Stromal cell of bone marrow (primary cell): ENCODE measurements at regions not wholly inside any gene's neighbourhood (a gene's known extent, or its start where the extent isn't known, plus 50 kb on each side); places are given as distances from the start of the nearest gene placed in this dataset.

Source experiments
- DNase-seq: peaks from one replicate; pipeline ENCODE4 v3.0.0-alpha.2; 2012; ENCODE audit warnings: low read depth

- no peak for DNase-seq
Observed at GRCh38 chr15:93640411-93640962, 551.5 kb upstream of the RGMA start.

GRCh38 chr15:93631958-93632618, 543.1 kb upstream of the RGMA start:
- no peak for DNase-seq

GRCh38 chr15:93619597-93619996, 530.6 kb upstream of the RGMA start:
- DNase-seq: no peak

GRCh38 chr15:93617443-93617842, 528.4 kb upstream of the RGMA start:
- no peak for DNase-seq

- DNase-seq: no peak
Observed at GRCh38 chr15:93614386-93615104, 525.5 kb upstream of the RGMA start.

- no peak for DNase-seq
Observed at GRCh38 chr15:93613386-93613785, 524.4 kb upstream of the RGMA start.

- DNase-seq: no peak
Observed at GRCh38 chr15:93612953-93613352, 523.9 kb upstream of the RGMA start.

- DNase-seq: no peak
Observed at GRCh38 chr15:93610944-93611343, 521.9 kb upstream of the RGMA start.

- DNase-seq: no peak
Observed at GRCh38 chr15:93608643-93609148, 519.7 kb upstream of the RGMA start.

GRCh38 chr15:93603550-93603949, 514.5 kb upstream of the RGMA start:
- DNase-seq: no peak

- no peak for DNase-seq
Observed at GRCh38 chr15:93587059-93587521, 498.1 kb upstream of the RGMA start.

GRCh38 chr15:93585012-93585411, 496.0 kb upstream of the RGMA start:
- no peak for DNase-seq

- no peak for DNase-seq
Observed at GRCh38 chr15:93583968-93584367, 495.0 kb upstream of the RGMA start.

- DNase-seq: no peak
Observed at GRCh38 chr15:93583552-93583951, 494.5 kb upstream of the RGMA start.

- no peak for DNase-seq
Observed at GRCh38 chr15:93570527-93570926, 481.5 kb upstream of the RGMA start.

- peak; percentile 3 for DNase-seq
Observed at GRCh38 chr15:93566762-93567161, 477.8 kb upstream of the RGMA start.

GRCh38 chr15:93565201-93565600, 476.2 kb upstream of the RGMA start:
- no peak for DNase-seq

- DNase-seq: no peak
Observed at GRCh38 chr15:93563218-93563617, 474.2 kb upstream of the RGMA start.

- DNase-seq: no peak
Observed at GRCh38 chr15:93562395-93563123, 473.5 kb upstream of the RGMA start.

- DNase-seq: no peak
Observed at GRCh38 chr15:93557696-93558095, 468.7 kb upstream of the RGMA start.

- no peak for DNase-seq
Observed at GRCh38 chr15:93553167-93553935, 464.3 kb upstream of the RGMA start.

- no peak for DNase-seq
Observed at GRCh38 chr15:93543093-93543492, 454.1 kb upstream of the RGMA start.
